GM12878 (cell line): ENCODE measurements at regions not wholly inside any gene's neighbourhood (a gene's known extent, or its start where the extent isn't known, plus 50 kb on each side); places are given as distances from the start of the nearest gene placed in this dataset.

Experiments used
- ATAC-seq: fragments of 200-7000 bp; cut with Tn5 transposase; 3 replicates; pipeline ENCODE4 v1.9.1; 2020; ENCODE audit warnings: mild to moderate bottlenecking, moderate library complexity
- BruUV-seq: library from RNA; stranded (reverse); fragments of 400-500 nt; replicated peaks from 2 replicates; lab custom pipeline; 2021; lab: Mats Ljungman, UMichigan
- CTCF ChIA-PET: fragments of 300-600 bp; sonication (Branson Sonifier 250); formaldehyde crosslinking; extraction: SDS; loops from one replicate; lab custom pipeline; 2021; ENCODE audit warnings: inconsistent platforms; lab: Yijun Ruan, JAX
- POLR2A ChIA-PET: fragments of 350-600 bp; formaldehyde crosslinking; extraction: SDS; loops from one replicate; lab custom pipeline; 2021; ENCODE audit warnings: inconsistent platforms; lab: Charles Lee
- RAD21 ChIA-PET: fragments of 300-600 bp; sonication (Branson Sonifier 250); formaldehyde crosslinking; loops from one replicate; lab custom pipeline; 2023; ENCODE audit warnings: antibody characterized with exemption; ENCODE audit not compliant: unreplicated experiment; lab: Charles Lee
- SMC1A ChIA-PET: fragments of 300-600 bp; sonication (Branson Sonifier 250); formaldehyde crosslinking; loops from one replicate; lab custom pipeline; 2023; ENCODE audit not compliant: unreplicated experiment, uncharacterized antibody; lab: Charles Lee
- DNase-seq: peaks from one replicate; pipeline ENCODE4 v3.0.0-alpha.2; 2011; ENCODE audit warnings: low read depth, low spot score
- FAIRE-seq: peaks from 3 replicates; lab custom pipeline; 2011; peaks lifted over from hg19 to GRCh38; lab: Jason Lieb, UNC
- H2AFZ ChIP-seq: 2 replicates; pipeline ENCODE4 v1.6.0; 2011; ENCODE audit warnings: low read depth, low read length, control low read depth; ENCODE audit not compliant: control insufficient read depth
- H3K27ac ChIP-seq: 2 replicates; pipeline ENCODE4 v1.5.1; 2011; ENCODE audit warnings: control low read depth; ENCODE audit not compliant: control insufficient read depth, insufficient read depth
- H3K27me3 ChIP-seq, 2 experiments: replicated peaks in 1 of 2; 2 replicates each; pipeline versions ENCODE4 v1.6.0 to v1.6.1; 2011; ENCODE audit warnings: low read length in 1 of 2; ENCODE audit not compliant: control insufficient read depth in 2 of 2, insufficient read depth in 2 of 2
- H3K36me3 ChIP-seq, 2 experiments: 2 replicates each; pipeline ENCODE4 v1.5.1; 2011; ENCODE audit warnings: low read length in 1 of 2; ENCODE audit not compliant: control insufficient read depth in 2 of 2, insufficient read depth in 2 of 2
- H3K4me1 ChIP-seq: 2 replicates; pipeline ENCODE4 v1.6.1; 2011; ENCODE audit warnings: mild to moderate bottlenecking, low read length, moderate library complexity, mixed read lengths; ENCODE audit not compliant: control insufficient read depth, insufficient read depth
- H3K4me2 ChIP-seq: 2 replicates; pipeline ENCODE4 v1.6.0; 2011; ENCODE audit warnings: control low read depth; ENCODE audit not compliant: control insufficient read depth, insufficient read depth
- H3K4me3 ChIP-seq: fragments of 200-600 bp; sonication (generic); 2 replicates; pipeline ENCODE4 v1.5.1; 2016
- H3K79me2 ChIP-seq: 2 replicates; pipeline ENCODE4 v1.6.0; 2011; ENCODE audit warnings: low read length; ENCODE audit not compliant: control insufficient read depth, insufficient read depth
- H3K9ac ChIP-seq: 2 replicates; pipeline ENCODE4 v1.8.0; 2011; ENCODE audit warnings: low read length, control low read depth, mixed read lengths; ENCODE audit not compliant: control insufficient read depth, insufficient read depth
- H3K9me3 ChIP-seq: replicated peaks from 3 replicates; pipeline ENCODE4 v1.5.1; 2011; ENCODE audit warnings: mild to moderate bottlenecking, low read length; ENCODE audit not compliant: control insufficient read depth, insufficient read depth
- H4K20me1 ChIP-seq: 2 replicates; pipeline ENCODE4 v1.6.0; 2011; ENCODE audit not compliant: control insufficient read depth, insufficient read depth
- IKZF1 ChIP-seq: fragments of 450-650 bp; conservative IDR thresholded peaks from 2 replicates; pipeline ENCODE4 v1.6.1; 2017; ENCODE audit warnings: antibody characterized with exemption, mild to moderate bottlenecking
- NR2F1 ChIP-seq: fragments of 450-650 bp; conservative IDR thresholded peaks from 2 replicates; pipeline ENCODE4 v1.6.1; 2017; ENCODE audit warnings: mild to moderate bottlenecking
- SMAD1 ChIP-seq: fragments of 450-650 bp; IDR thresholded peaks from 2 replicates; pipeline ENCODE4 v1.6.1; 2018; ENCODE audit warnings: mild to moderate bottlenecking, low read depth; ENCODE audit not compliant: partially characterized antibody
- TCF7 ChIP-seq: IDR thresholded peaks from 2 replicates; pipeline ENCODE4 v1.6.1; 2014; ENCODE audit warnings: antibody characterized with exemption, borderline replicate concordance
- WGBS: methylation state at CpG from one replicate; pipeline ENCODE4 v1.1.6; 2016; ENCODE audit warnings: low lambda C conversion rate; ENCODE audit not compliant: insufficient replicate concordance, insufficient coverage; ENCODE audit errors: missing lambda C conversion rate; 5-methylcytosine and 5-hydroxymethylcytosine counted together
- in situ Hi-C: fragments of 300-500 bp; cut with MboI; formaldehyde crosslinking; loops from 9 replicates; pipeline ENCODE4 v1.14.3; 2018; ENCODE audit warnings: mixed read lengths
- intact Hi-C: fragments of 100-400 bp; cut with micrococcal nuclease; formaldehyde crosslinking; loops from one replicate; pipeline ENCODE4 v1.14.2; 2022; ENCODE audit not compliant: unreplicated experiment
- TF ChIP-seq, protein P1 (sequence below): IDR thresholded peaks from 2 replicates; pipeline ENCODE4 v1.6.1; 2012; ENCODE audit warnings: improper control_type of control experiment, low read depth, low read length; ENCODE audit not compliant: insufficient replicate concordance
- TF ChIP-seq, protein P2 (sequence below): fragments of 450-650 bp; IDR thresholded peaks from 2 replicates; pipeline ENCODE4 v1.6.1; 2016; ENCODE audit warnings: mild to moderate bottlenecking, moderate library complexity, borderline replicate concordance

DNA sequence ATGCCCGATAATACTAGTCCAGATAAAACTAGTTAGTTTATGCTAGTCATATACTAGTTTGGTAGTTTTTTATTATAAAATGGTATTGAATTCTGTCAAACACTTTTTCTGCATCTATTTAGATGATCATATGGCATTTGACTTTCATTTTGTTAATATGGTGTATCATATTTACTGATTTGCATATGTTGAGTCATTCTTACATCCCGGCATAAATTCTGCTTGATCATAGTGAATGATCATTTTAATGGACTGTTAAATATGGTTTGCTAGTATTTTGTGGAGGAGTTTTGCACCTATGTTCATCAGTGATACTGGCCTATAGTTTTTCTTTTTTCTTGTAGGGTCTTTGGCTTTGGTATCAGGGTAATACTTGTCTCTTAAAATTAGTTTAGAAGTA, 365.6 kb downstream of the TAF11L14 start (continued):
- TF ChIP-seq, protein P1, sequence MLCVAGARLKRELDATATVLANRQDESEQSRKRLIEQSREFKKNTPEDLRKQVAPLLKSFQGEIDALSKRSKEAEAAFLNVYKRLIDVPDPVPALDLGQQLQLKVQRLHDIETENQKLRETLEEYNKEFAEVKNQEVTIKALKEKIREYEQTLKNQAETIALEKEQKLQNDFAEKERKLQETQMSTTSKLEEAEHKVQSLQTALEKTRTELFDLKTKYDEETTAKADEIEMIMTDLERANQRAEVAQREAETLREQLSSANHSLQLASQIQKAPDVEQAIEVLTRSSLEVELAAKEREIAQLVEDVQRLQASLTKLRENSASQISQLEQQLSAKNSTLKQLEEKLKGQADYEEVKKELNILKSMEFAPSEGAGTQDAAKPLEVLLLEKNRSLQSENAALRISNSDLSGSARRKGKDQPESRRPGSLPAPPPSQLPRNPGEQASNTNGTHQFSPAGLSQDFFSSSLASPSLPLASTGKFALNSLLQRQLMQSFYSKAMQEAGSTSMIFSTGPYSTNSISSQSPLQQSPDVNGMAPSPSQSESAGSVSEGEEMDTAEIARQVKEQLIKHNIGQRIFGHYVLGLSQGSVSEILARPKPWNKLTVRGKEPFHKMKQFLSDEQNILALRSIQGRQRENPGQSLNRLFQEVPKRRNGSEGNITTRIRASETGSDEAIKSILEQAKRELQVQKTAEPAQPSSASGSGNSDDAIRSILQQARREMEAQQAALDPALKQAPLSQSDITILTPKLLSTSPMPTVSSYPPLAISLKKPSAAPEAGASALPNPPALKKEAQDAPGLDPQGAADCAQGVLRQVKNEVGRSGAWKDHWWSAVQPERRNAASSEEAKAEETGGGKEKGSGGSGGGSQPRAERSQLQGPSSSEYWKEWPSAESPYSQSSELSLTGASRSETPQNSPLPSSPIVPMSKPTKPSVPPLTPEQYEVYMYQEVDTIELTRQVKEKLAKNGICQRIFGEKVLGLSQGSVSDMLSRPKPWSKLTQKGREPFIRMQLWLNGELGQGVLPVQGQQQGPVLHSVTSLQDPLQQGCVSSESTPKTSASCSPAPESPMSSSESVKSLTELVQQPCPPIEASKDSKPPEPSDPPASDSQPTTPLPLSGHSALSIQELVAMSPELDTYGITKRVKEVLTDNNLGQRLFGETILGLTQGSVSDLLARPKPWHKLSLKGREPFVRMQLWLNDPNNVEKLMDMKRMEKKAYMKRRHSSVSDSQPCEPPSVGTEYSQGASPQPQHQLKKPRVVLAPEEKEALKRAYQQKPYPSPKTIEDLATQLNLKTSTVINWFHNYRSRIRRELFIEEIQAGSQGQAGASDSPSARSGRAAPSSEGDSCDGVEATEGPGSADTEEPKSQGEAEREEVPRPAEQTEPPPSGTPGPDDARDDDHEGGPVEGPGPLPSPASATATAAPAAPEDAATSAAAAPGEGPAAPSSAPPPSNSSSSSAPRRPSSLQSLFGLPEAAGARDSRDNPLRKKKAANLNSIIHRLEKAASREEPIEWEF: no peak
- no peak for TF ChIP-seq SMAD1
- TF ChIP-seq TCF7: no peak
- TF ChIP-seq, all 136 proteins: peak for 0

DNA sequence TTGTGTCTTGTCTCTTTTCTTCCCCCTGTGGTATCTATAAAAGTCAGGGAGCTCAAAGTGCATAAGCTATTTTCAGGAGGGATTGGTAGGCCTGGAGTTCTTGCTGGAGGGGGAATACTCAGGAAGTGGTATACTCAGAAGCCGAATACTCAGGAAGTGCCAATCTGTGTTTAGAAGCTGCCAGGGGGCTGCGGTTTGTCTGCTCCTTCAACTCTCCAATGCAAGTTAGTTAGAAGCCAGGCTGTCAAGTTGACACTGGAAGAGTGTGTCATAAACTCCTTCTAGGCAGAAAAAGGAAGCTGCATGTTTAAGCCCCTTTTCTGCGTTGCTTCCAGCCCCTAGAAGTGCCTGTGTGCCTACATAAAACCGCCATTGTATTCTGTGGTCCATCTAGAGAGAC, 366.5 kb downstream of the TAF11L14 start:
- intact Hi-C loops (no loop called here), in situ Hi-C loops (no loop called here)
- ChIA-PET CTCF (no interaction called here), RAD21 (no interaction called here), SMC1A (no interaction called here), POLR2A (no interaction called here)
- BruUV-seq: no TSS peak
- no peak for DNase-seq
- H2AFZ ChIP-seq: no peak overlapping the region
- 1% methylated on average over 4 of the region's 4 CpGs for WGBS
- no peak overlapping the region for H3K27ac ChIP-seq
- ATAC-seq: no peak
- H4K20me1 ChIP-seq: no peaks in the 10 kb centered on the region
- H3K4me1 ChIP-seq: no peaks in the 10 kb centered on the region
- no peak overlapping the region for H3K9ac ChIP-seq
- H3K9me3 ChIP-seq: no peaks in the 10 kb centered on the region
- TF ChIP-seq NR2F1: no peak
- TF ChIP-seq, protein P2, sequence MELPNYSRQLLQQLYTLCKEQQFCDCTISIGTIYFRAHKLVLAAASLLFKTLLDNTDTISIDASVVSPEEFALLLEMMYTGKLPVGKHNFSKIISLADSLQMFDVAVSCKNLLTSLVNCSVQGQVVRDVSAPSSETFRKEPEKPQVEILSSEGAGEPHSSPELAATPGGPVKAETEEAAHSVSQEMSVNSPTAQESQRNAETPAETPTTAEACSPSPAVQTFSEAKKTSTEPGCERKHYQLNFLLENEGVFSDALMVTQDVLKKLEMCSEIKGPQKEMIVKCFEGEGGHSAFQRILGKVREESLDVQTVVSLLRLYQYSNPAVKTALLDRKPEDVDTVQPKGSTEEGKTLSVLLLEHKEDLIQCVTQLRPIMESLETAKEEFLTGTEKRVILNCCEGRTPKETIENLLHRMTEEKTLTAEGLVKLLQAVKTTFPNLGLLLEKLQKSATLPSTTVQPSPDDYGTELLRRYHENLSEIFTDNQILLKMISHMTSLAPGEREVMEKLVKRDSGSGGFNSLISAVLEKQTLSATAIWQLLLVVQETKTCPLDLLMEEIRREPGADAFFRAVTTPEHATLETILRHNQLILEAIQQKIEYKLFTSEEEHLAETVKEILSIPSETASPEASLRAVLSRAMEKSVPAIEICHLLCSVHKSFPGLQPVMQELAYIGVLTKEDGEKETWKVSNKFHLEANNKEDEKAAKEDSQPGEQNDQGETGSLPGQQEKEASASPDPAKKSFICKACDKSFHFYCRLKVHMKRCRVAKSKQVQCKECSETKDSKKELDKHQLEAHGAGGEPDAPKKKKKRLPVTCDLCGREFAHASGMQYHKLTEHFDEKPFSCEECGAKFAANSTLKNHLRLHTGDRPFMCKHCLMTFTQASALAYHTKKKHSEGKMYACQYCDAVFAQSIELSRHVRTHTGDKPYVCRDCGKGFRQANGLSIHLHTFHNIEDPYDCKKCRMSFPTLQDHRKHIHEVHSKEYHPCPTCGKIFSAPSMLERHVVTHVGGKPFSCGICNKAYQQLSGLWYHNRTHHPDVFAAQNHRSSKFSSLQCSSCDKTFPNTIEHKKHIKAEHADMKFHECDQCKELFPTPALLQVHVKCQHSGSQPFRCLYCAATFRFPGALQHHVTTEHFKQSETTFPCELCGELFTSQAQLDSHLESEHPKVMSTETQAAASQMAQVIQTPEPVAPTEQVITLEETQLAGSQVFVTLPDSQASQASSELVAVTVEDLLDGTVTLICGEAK: no peak
- TF ChIP-seq IKZF1: no peak
- no peak overlapping the region for H3K4me3 ChIP-seq
- H3K79me2 ChIP-seq: no peaks in the 10 kb centered on the region
- FAIRE-seq: no peak
- H3K4me2 ChIP-seq: no peak overlapping the region
- no peaks in the 10 kb centered on the region for H3K27me3 ChIP-seq
- no peaks in the 10 kb centered on the region for H3K36me3 ChIP-seq
